Gastrocnemius medialis (tissue), 4 donors: ENCODE measurements at regions not wholly inside any gene's neighbourhood (a gene's known extent, or its start where the extent isn't known, plus 50 kb on each side); places are given as distances from the start of the nearest gene placed in this dataset.

Experiments
- CTCF ChIP-seq, 5 experiments: fragments of 450-650 bp in 3 of 5; fragments of 200-600 bp in 2 of 5; sonication (generic) in 2 of 5; IDR thresholded peaks in 4 of 5; conservative IDR thresholded peaks in 1 of 5; 1 replicate in 4 of 5; 2 replicates in 1 of 5; pipeline ENCODE4 v1.5.1; 2016 to 2019; ENCODE audit warnings: antibody characterized with exemption in 5 of 5, mild to moderate bottlenecking in 3 of 5, moderate library complexity in 3 of 5
- POLR2A ChIP-seq, 2 donors: fragments of 450-650 bp; IDR thresholded peaks; one replicate each; pipeline ENCODE4 v1.6.1; 2017; ENCODE audit warnings: antibody characterized with exemption in 2 of 2, mild to moderate bottlenecking in 2 of 2, moderate library complexity in 2 of 2

GRCh38 chr1:239178961-239179360 is 207.4 kb upstream of the CHRM3 start:
- no peak for TF ChIP-seq POLR2A (IDR thresholded peaks at IDR 0.05)
- no peak for TF ChIP-seq CTCF (IDR thresholded peaks at IDR 0.05 in 4 of 5, conservative IDR thresholded peaks at IDR 0.05 in 1 of 5)
